ENCODE measurements at regions not wholly inside any gene's neighbourhood (a gene's known extent, or its start where the extent isn't known, plus 50 kb on each side); places are given as distances from the start of the nearest gene placed in this dataset.

DNA sequence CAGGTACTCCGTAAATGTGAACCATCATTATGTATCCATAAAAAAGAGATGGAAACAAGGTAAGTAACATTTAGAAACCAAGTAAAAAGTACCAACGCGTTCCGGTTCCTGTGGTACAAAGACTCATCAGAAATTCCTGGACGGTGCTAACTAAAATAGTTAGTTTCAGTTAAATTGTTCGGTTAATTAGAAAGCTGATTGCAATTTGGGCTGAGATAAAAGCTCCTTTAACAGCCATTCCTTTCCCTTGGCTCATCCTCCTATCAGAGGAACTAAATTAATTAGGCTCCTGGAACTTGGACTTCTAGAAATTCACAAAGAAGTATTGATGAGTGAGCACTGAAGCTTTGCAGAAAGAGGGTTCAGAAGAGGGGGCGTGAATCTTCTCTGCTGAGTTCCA is 63.5 kb downstream of the SOX1 start:
- Histone ChIP-seq H2AK5ac (ENCODE audit: low read depth, low read length) (no peak overlapping the region), H3K36me3 (ENCODE audit: control insufficient read depth in 2 of 4, insufficient read depth in 4 of 4, low read length in 3 of 4) (no peaks in the 10 kb centered on the region), H4K8ac (ENCODE audit: extremely low read depth, insufficient read depth, low read length) (no peak overlapping the region), H2BK5ac (ENCODE audit: low read depth, low read length) (no peak overlapping the region), H2BK120ac (replicated peaks; ENCODE audit: low read depth, low read length) (no peak overlapping the region), H3K4me2 (ENCODE audit: insufficient read depth in 1 of 2, low read depth in 2 of 2, low read length in 2 of 2) (no peak overlapping the region), H2AFZ (ENCODE audit: low read length) (no peak overlapping the region), H2BK20ac (ENCODE audit: low read length) (no peak overlapping the region), H3K79me2 (ENCODE audit: control insufficient read depth in 1 of 2, insufficient read depth in 2 of 2, low read length in 2 of 2) (no peaks in the 10 kb centered on the region), H3K18ac (ENCODE audit: extremely low read depth, low read length) (no peak overlapping the region), H3K23me2 (ENCODE audit: low read depth, low read length) (no peaks in the 10 kb centered on the region), H4K91ac (replicated peaks; ENCODE audit: insufficient read length, low read length) (no peak overlapping the region), H3K79me1 (ENCODE audit: low read depth, low read length) (no peaks in the 10 kb centered on the region), H3K23ac (ENCODE audit: insufficient read length) (no peak overlapping the region), H2BK15ac (ENCODE audit: low read length) (no peak overlapping the region), H3K14ac (ENCODE audit: insufficient read length) (no peak overlapping the region), H3K27me3 (replicated peaks in 1 of 4; ENCODE audit: control insufficient read depth in 3 of 4, extremely low read depth in 1 of 4, insufficient read depth in 3 of 4, low read length in 3 of 4) (peaks cover 0 to 4% (median 1%) of the 10 kb centered on the region in 4 experiments; a peak in 1 of 7 replicates), H2BK12ac (ENCODE audit: low read depth, low read length) (no peak overlapping the region), H3K9me3 (ENCODE audit: insufficient read depth in 2 of 2, low read depth in 1 of 2, low read length in 1 of 2) (no peaks in the 10 kb centered on the region), H3K4me1 (replicated peaks in 1 of 4; ENCODE audit: control insufficient read depth in 3 of 4, insufficient read depth in 4 of 4, low read length in 3 of 4) (peaks cover 0 to 2% (median 0%) of the 10 kb centered on the region in 4 experiments; a peak in 1 of 7 replicates), H3K9ac (replicated peaks in 1 of 4; ENCODE audit: extremely low read depth in 1 of 4, low read depth in 3 of 4, low read length in 3 of 4) (no peak overlapping the region), H3K27ac (ENCODE audit: low read depth, low read length) (no peak overlapping the region), H4K5ac (ENCODE audit: insufficient read length, low read depth, low read length) (no peak overlapping the region), H3K56ac (replicated peaks; ENCODE audit: insufficient read length, low read depth, low read length) (no peak overlapping the region), H3K4ac (replicated peaks; ENCODE audit: insufficient read length, low read depth, low read length) (no peak overlapping the region), H4K20me1 (replicated peaks in 1 of 2; ENCODE audit: control insufficient read depth in 1 of 2, insufficient read depth in 2 of 2, low read length in 2 of 2) (no peaks in the 10 kb centered on the region), H3K4me3 (ENCODE audit: extremely low read depth in 1 of 4, insufficient read depth in 2 of 4, low read depth in 3 of 4, low read length in 4 of 4) (no peak overlapping the region)
- FAIRE-seq (no peak), DNase-seq (ENCODE audit: low read depth in 1 of 2, low spot score in 2 of 2) (no peak)
- ChIA-PET POLR2A (ENCODE audit: partially characterized antibody) (interaction anchor here (1.3 kb wide), 1 partner anchor 11 kb away, joined by 3 read pairs; no protein-coding TSS in a partner anchor), CTCF (ENCODE audit: partially characterized antibody) (interaction anchor here (0.6 to 3.0 kb wide), 5 partner anchors 10 to 313 kb away, joined by 3 to 12 read pairs (median 3); no protein-coding TSS in a partner anchor)
- TF ChIP-seq GTF2F1 (IDR thresholded peaks at IDR 0.05; ENCODE audit: borderline replicate concordance, low read depth, low read length) (no peak), TAF7 (optimal IDR thresholded peaks at IDR 0.05; ENCODE audit: borderline replicate concordance, low read depth, low read length) (no peak), BCL11A (IDR thresholded peaks at IDR 0.05; ENCODE audit: low read depth in 2 of 2, low read length in 2 of 2) (no peak), ATF3 (IDR thresholded peaks at IDR 0.05; ENCODE audit: insufficient read depth, low read depth, low read length) (no peak), CBX5 (IDR thresholded peaks at IDR 0.05; ENCODE audit: low read depth, low read length) (no peak), BRCA1 (IDR thresholded peaks at IDR 0.05; ENCODE audit: low read depth, low read length) (no peak), ASH2L (IDR thresholded peaks at IDR 0.05; ENCODE audit: low read length) (no peak), CREB1 (IDR thresholded peaks at IDR 0.05) (no peak), EP300 (IDR thresholded peaks at IDR 0.05; ENCODE audit: borderline replicate concordance in 1 of 2, low read depth in 2 of 2, low read length in 2 of 2) (no peak)
- TF ChIP-seq, protein P1, sequence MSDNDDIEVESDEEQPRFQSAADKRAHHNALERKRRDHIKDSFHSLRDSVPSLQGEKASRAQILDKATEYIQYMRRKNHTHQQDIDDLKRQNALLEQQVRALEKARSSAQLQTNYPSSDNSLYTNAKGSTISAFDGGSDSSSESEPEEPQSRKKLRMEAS (IDR thresholded peaks at IDR 0.05) = no peak
- TF ChIP-seq, protein P2, sequence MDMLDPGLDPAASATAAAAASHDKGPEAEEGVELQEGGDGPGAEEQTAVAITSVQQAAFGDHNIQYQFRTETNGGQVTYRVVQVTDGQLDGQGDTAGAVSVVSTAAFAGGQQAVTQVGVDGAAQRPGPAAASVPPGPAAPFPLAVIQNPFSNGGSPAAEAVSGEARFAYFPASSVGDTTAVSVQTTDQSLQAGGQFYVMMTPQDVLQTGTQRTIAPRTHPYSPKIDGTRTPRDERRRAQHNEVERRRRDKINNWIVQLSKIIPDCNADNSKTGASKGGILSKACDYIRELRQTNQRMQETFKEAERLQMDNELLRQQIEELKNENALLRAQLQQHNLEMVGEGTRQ (IDR thresholded peaks at IDR 0.05; ENCODE audit: low read length) = no peak
- 96% methylated on average over 7 of the region's 7 CpGs; no CpG with 5 or more reads in 1 of the 2 experiments for WGBS, 2 experiments (ENCODE audit: extremely low coverage in 1 of 2, insufficient coverage in 1 of 2, insufficient read length in 1 of 2, insufficient replicate concordance in 2 of 2, low coverage in 1 of 2, low lambda C conversion rate in 2 of 2, missing lambda C conversion rate in 1 of 2)
